ENCODE measurements at regions not wholly inside any gene's neighbourhood (a gene's known extent, or its start where the extent isn't known, plus 50 kb on each side); places are given as distances from the start of the nearest gene placed in this dataset.
"Not testable (repeated sequence)": the region's sequence is repeated elsewhere in the genome, so short reads cannot be mapped to it uniquely, and the experiment has no call there.

GRCh38 chr6:148021165-148021564 lies 321.5 kb upstream of the SASH1 start:
- H3K27ac ChIP-seq (ENCODE audit: low read length) = no peak overlapping the region
- intact Hi-C loops (cut with micrococcal nuclease) = no loop called here
- H3K4me2 ChIP-seq (ENCODE audit: low read length) = no peak overlapping the region
- ChIA-PET CTCF (no interaction called here), POLR2A (ENCODE audit: unreplicated experiment) (no interaction called here)
- ATAC-seq (no peak), DNase-seq (no peak)
- H4K20me1 ChIP-seq (ENCODE audit: low read length) = no peaks in the 10 kb centered on the region
- no peaks in the 10 kb centered on the region for H3K79me2 ChIP-seq (ENCODE audit: low read length)
- H3K27me3 ChIP-seq (ENCODE audit: low read length) = no peaks in the 10 kb centered on the region
- H3K36me3 ChIP-seq (ENCODE audit: low read depth, low read length) = no peaks in the 10 kb centered on the region
- no peak overlapping the region for H3K4me3 ChIP-seq (ENCODE audit: low read length)
- H3K4me1 ChIP-seq (ENCODE audit: insufficient read depth, low read length) = no peaks in the 10 kb centered on the region
- no peaks in the 10 kb centered on the region for H3F3A ChIP-seq (ENCODE audit: low read length, unreplicated experiment)
- TF ChIP-seq CTCF (conservative IDR thresholded peaks at IDR 0.05; ENCODE audit: low read depth, low read length) (no peak), EZH2phosphoT487 (IDR thresholded peaks at IDR 0.05; ENCODE audit: borderline replicate concordance, low read length) (no peak), EZH2 (IDR thresholded peaks at IDR 0.05; ENCODE audit: low read length, unreplicated experiment) (no peak)
- no peaks in the 10 kb centered on the region for H3K9me3 ChIP-seq (ENCODE audit: low read length)
- no peak overlapping the region for H2AFZ ChIP-seq (ENCODE audit: low read length)
- no TSS peak for BruUV-seq (replicated peaks)
- no peaks in the 10 kb centered on the region for H3K9me2 ChIP-seq (replicated peaks; ENCODE audit: low read length)
- H3K9ac ChIP-seq (ENCODE audit: low read length) = no peak overlapping the region

- no peak overlapping the region for H3K4me2 ChIP-seq (ENCODE audit: low read length)
- no peaks in the 10 kb centered on the region for H3K9me2 ChIP-seq (replicated peaks; ENCODE audit: low read length)
- no peaks in the 10 kb centered on the region for H3K36me3 ChIP-seq (ENCODE audit: low read depth, low read length)
- H4K20me1 ChIP-seq (ENCODE audit: low read length) = no peaks in the 10 kb centered on the region
- H3K9me3 ChIP-seq (ENCODE audit: low read length) = no peaks in the 10 kb centered on the region
- DNase-seq (no peak), ATAC-seq (no peak)
- ChIA-PET CTCF (no interaction called here), POLR2A (ENCODE audit: unreplicated experiment) (no interaction called here)
- H3K79me2 ChIP-seq (ENCODE audit: low read length) = no peaks in the 10 kb centered on the region
- no peak overlapping the region for H3K27ac ChIP-seq (ENCODE audit: low read length)
- no peaks in the 10 kb centered on the region for H3K27me3 ChIP-seq (ENCODE audit: low read length)
- no peak overlapping the region for H2AFZ ChIP-seq (ENCODE audit: low read length)
- H3K9ac ChIP-seq (ENCODE audit: low read length) = no peak overlapping the region
- no peak for TF ChIP-seq EZH2 (IDR thresholded peaks at IDR 0.05; ENCODE audit: low read length, unreplicated experiment)
- no peak for TF ChIP-seq CTCF (conservative IDR thresholded peaks at IDR 0.05; ENCODE audit: low read depth, low read length)
- no peak for TF ChIP-seq EZH2phosphoT487 (IDR thresholded peaks at IDR 0.05; ENCODE audit: borderline replicate concordance, low read length)
- no peaks in the 10 kb centered on the region for H3F3A ChIP-seq (ENCODE audit: low read length, unreplicated experiment)
- BruUV-seq (replicated peaks) = no TSS peak
- intact Hi-C loops (cut with micrococcal nuclease) = no loop called here
- no peaks in the 10 kb centered on the region for H3K4me1 ChIP-seq (ENCODE audit: insufficient read depth, low read length)
- no peak overlapping the region for H3K4me3 ChIP-seq (ENCODE audit: low read length)
Measured at GRCh38 chr6:148021699-148022098, 320.9 kb upstream of the SASH1 start.

GRCh38 chr6:148022279-148022678 lies 320.4 kb upstream of the SASH1 start:
- not testable (repeated sequence) for BruUV-seq (replicated peaks)

More at GRCh38 chr6:148022279-148022678, 320.4 kb upstream of the SASH1 start:
- H3K27me3 ChIP-seq (ENCODE audit: low read length); CTCF ChIA-PET; DNase-seq; H3K36me3 ChIP-seq (ENCODE audit: low read depth, low read length); H3K4me1 ChIP-seq (ENCODE audit: insufficient read depth, low read length); H4K20me1 ChIP-seq (ENCODE audit: low read length); H3K9me3 ChIP-seq (ENCODE audit: low read length); H3K4me2 ChIP-seq (ENCODE audit: low read length); H3K9me2 ChIP-seq (replicated peaks; ENCODE audit: low read length); H3K9ac ChIP-seq (ENCODE audit: low read length); intact Hi-C loops (cut with micrococcal nuclease); POLR2A ChIA-PET (ENCODE audit: unreplicated experiment); H3F3A ChIP-seq (ENCODE audit: low read length, unreplicated experiment); H2AFZ ChIP-seq (ENCODE audit: low read length); H3K4me3 ChIP-seq (ENCODE audit: low read length); ATAC-seq; H3K27ac ChIP-seq (ENCODE audit: low read length); H3K79me2 ChIP-seq (ENCODE audit: low read length): not testable (repeated sequence)

All from PC-3 (cell line).